Ishikawa (cell line): ENCODE measurements at regions not wholly inside any gene's neighbourhood (a gene's known extent, or its start where the extent isn't known, plus 50 kb on each side); places are given as distances from the start of the nearest gene placed in this dataset.

Experiments
- CEBPB ChIP-seq: IDR thresholded peaks from 2 replicates; pipeline ENCODE4 v1.6.1; 2012
- CREB1 ChIP-seq: IDR thresholded peaks from 2 replicates; pipeline ENCODE4 v1.6.1; 2012; ENCODE audit warnings: low read depth
- EGR1 ChIP-seq: IDR thresholded peaks from 2 replicates; pipeline ENCODE4 v1.6.1; 2012
- EP300 ChIP-seq: IDR thresholded peaks from 2 replicates; pipeline ENCODE4 v1.6.1; 2012; ENCODE audit warnings: borderline replicate concordance
- FOXM1 ChIP-seq: IDR thresholded peaks from 2 replicates; pipeline ENCODE4 v1.6.1; 2012; ENCODE audit warnings: low read depth, borderline replicate concordance
- NFIC ChIP-seq: IDR thresholded peaks from 2 replicates; pipeline ENCODE4 v1.6.1; 2012
- RAD21 ChIP-seq: IDR thresholded peaks from 2 replicates; pipeline ENCODE4 v1.6.1; 2012; ENCODE audit warnings: low read depth
- TAF1 ChIP-seq: IDR thresholded peaks from 2 replicates; pipeline ENCODE4 v1.6.1; 2012; ENCODE audit warnings: low read depth, mild to moderate bottlenecking
- TCF12 ChIP-seq: IDR thresholded peaks from 2 replicates; pipeline ENCODE4 v1.6.1; 2012; ENCODE audit warnings: low read depth
- TEAD4 ChIP-seq: IDR thresholded peaks from 2 replicates; pipeline ENCODE4 v1.6.1; 2012
- USF1 ChIP-seq: IDR thresholded peaks from 2 replicates; pipeline ENCODE4 v1.6.1; 2012
- YY1 ChIP-seq: IDR thresholded peaks from 2 replicates; pipeline ENCODE4 v1.6.1; 2012; ENCODE audit warnings: low read depth
- ZBTB7A ChIP-seq: IDR thresholded peaks from 2 replicates; pipeline ENCODE4 v1.6.1; 2012; ENCODE audit warnings: low read depth
- TF ChIP-seq, protein P1 (sequence below): IDR thresholded peaks from 2 replicates; pipeline ENCODE4 v1.6.1; 2012; ENCODE audit warnings: low read depth, mild to moderate bottlenecking
- TF ChIP-seq, protein P2 (sequence below): IDR thresholded peaks from 2 replicates; pipeline ENCODE4 v1.6.1; 2012

DNA sequence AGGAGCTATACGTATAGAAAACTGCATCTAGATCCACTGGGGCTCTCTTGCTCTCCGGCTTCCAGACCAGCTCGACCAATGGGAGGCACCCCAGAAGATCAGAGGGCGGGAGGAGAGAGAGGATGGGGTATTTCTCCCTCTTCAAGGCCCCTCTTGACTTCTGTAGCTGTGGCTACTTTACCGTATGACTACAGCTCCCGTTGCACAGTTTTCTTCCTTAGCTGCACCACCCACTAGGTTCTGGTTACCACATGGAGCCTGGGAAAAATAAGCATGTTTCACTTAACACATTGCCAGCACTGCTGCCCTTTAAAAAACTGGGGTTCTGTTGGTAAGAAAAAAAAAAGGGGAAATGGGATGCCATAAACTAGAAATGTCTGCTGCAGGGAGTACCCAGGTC lies 214.4 kb downstream of the TBX5 start:
- TF ChIP-seq NFIC = no peak
- no peak for TF ChIP-seq EGR1
- no peak for TF ChIP-seq TAF1
- no peak for TF ChIP-seq CREB1
- no peak for TF ChIP-seq YY1
- TF ChIP-seq RAD21 = no peak
- no peak for TF ChIP-seq EP300
- TF ChIP-seq, protein P1, sequence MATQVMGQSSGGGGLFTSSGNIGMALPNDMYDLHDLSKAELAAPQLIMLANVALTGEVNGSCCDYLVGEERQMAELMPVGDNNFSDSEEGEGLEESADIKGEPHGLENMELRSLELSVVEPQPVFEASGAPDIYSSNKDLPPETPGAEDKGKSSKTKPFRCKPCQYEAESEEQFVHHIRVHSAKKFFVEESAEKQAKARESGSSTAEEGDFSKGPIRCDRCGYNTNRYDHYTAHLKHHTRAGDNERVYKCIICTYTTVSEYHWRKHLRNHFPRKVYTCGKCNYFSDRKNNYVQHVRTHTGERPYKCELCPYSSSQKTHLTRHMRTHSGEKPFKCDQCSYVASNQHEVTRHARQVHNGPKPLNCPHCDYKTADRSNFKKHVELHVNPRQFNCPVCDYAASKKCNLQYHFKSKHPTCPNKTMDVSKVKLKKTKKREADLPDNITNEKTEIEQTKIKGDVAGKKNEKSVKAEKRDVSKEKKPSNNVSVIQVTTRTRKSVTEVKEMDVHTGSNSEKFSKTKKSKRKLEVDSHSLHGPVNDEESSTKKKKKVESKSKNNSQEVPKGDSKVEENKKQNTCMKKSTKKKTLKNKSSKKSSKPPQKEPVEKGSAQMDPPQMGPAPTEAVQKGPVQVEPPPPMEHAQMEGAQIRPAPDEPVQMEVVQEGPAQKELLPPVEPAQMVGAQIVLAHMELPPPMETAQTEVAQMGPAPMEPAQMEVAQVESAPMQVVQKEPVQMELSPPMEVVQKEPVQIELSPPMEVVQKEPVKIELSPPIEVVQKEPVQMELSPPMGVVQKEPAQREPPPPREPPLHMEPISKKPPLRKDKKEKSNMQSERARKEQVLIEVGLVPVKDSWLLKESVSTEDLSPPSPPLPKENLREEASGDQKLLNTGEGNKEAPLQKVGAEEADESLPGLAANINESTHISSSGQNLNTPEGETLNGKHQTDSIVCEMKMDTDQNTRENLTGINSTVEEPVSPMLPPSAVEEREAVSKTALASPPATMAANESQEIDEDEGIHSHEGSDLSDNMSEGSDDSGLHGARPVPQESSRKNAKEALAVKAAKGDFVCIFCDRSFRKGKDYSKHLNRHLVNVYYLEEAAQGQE = no peak
- no peak for TF ChIP-seq TCF12
- no peak for TF ChIP-seq USF1
- TF ChIP-seq TEAD4 = no peak
- TF ChIP-seq, protein P2, sequence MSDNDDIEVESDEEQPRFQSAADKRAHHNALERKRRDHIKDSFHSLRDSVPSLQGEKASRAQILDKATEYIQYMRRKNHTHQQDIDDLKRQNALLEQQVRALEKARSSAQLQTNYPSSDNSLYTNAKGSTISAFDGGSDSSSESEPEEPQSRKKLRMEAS = no peak
- TF ChIP-seq FOXM1 = no peak
- TF ChIP-seq ZBTB7A = no peak
- no peak for TF ChIP-seq CEBPB

- TF ChIP-seq YY1 (no peak), NFIC (no peak), CEBPB (no peak), TEAD4 (no peak), EGR1 (no peak), CREB1 (no peak), ZBTB7A (no peak), TAF1 (no peak), USF1 (no peak)
Measured at GRCh38 chr12:114190971-114191370, 215.0 kb downstream of the TBX5 start.

DNA sequence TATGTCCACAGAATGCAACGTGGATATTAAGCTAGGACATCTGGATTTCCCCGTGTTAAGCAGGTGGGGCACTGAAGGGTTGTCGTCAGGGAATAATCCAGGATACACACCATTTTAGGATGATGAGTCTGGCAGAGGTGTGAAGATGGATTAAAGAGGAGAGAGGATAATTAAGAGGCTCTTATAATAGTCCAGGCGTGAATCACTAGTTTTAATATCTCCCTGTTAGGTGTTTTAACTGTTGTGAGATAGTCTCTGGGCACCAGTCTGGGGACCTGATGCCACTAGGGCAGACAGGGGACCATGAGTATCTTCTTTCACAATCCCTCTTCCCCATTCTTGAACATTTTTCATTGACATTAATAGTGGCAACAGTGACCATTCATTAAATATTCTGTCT lies 216.7 kb downstream of the TBX5 start:
- no peak for TF ChIP-seq TAF1
- TF ChIP-seq YY1 = no peak
- no peak for TF ChIP-seq TEAD4

GRCh38 chr12:114186241-114187002 lies 219.5 kb downstream of the TBX5 start:
- TF ChIP-seq USF1 = no peak
- no peak for TF ChIP-seq RAD21
- no peak for TF ChIP-seq NFIC
- no peak for TF ChIP-seq TCF12
- TF ChIP-seq FOXM1 = no peak
- TF ChIP-seq, protein P2 = no peak
- no peak for TF ChIP-seq YY1
- TF ChIP-seq EGR1 = no peak
- TF ChIP-seq CREB1 = no peak
- no peak for TF ChIP-seq TAF1
- TF ChIP-seq CEBPB = no peak
- TF ChIP-seq EP300 = no peak
- TF ChIP-seq ZBTB7A = no peak
- TF ChIP-seq, protein P1 = no peak
- no peak for TF ChIP-seq TEAD4

DNA sequence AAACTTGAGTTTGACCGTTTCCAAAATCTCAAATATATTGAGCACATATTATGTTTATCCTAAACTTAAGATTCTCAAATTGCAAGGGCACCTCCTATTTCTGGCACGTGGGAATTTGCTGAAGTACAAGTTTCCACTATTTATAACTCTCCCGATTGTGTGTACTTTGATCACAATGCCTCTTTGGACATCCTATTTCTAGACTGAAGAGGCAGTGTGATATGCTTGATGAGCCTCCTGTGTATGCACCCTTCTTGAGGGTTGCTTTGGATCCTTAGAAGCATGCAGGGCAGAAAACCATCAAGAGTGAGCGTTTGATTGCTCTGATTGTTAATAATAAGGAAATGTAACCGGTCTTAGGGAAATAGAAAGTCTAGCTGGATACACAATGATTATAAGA lies 218.9 kb upstream of the RBM19 start:
- TF ChIP-seq CEBPB (no peak), TEAD4 (no peak), FOXM1 (no peak), TCF12 (no peak), TAF1 (no peak), NFIC (no peak), USF1 (no peak), EP300 (no peak), EGR1 (no peak), ZBTB7A (no peak), YY1 (no peak), CREB1 (no peak), RAD21 (no peak)
- TF ChIP-seq, protein P2 = no peak
- TF ChIP-seq, protein P1 = no peak
